GM08714 (cell line): ENCODE measurements at regions not wholly inside any gene's neighbourhood (a gene's known extent, or its start where the extent isn't known, plus 50 kb on each side); places are given as distances from the start of the nearest gene placed in this dataset.

ENCODE experiments used
- H3K4me3 ChIP-seq: fragments of 200-500 bp; sonication (Bioruptor generic); 2 replicates; pipeline ENCODE4 v1.5.1; 2014; ENCODE audit warnings: mild to moderate bottlenecking, low read length, inconsistent platforms
- ZNF274 ChIP-seq: IDR thresholded peaks from 2 replicates; pipeline ENCODE4 v1.6.1; 2012; ENCODE audit warnings: mild to moderate bottlenecking, low read depth, low read length

DNA sequence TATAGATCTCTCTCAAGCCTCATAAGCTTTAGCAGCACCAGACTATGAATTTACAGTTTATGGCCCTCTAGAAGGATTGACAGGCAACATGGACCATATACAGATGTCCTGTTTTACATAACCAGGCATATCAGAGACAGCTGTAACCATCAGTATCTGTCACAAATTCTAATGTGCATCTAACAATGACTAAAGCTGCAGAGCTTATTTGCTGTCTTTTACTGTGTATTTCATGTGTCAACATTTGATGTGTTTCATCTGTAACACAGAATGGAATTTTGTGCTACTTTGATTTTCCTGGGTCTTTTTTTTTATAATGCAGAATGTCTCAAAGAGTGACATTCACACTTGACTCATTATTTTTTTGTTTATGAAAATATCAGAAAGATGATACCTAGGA lies 348.3 kb downstream of the SLC16A7 start:
- no peak for TF ChIP-seq ZNF274
- no peak overlapping the region for H3K4me3 ChIP-seq

GRCh38 chr12:59946635-59947034 lies 350.8 kb downstream of the SLC16A7 start:
- TF ChIP-seq ZNF274, result no peak
- H3K4me3 ChIP-seq, result no peak overlapping the region

DNA sequence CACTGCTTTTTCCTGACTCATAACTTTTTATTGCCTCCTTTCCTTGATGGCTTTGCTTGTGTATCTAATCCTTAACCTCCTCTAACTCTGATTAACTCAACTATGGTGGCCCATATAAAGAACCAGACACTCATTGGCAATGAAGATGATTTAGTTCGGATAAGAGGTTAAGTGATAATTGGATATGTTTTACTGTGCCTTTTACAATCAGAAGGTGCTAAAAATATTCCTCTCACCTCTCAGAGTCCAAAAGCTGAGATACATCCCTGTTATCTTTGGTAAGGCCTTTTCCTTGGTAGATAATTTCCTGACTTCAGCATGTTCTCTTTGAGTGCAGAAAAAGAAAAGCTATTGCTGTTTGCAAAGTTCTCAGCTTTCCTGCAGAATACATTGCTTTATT lies 367.7 kb downstream of the SLC16A7 start:
- H3K4me3 ChIP-seq, result no peak overlapping the region
- no peak for TF ChIP-seq ZNF274

DNA sequence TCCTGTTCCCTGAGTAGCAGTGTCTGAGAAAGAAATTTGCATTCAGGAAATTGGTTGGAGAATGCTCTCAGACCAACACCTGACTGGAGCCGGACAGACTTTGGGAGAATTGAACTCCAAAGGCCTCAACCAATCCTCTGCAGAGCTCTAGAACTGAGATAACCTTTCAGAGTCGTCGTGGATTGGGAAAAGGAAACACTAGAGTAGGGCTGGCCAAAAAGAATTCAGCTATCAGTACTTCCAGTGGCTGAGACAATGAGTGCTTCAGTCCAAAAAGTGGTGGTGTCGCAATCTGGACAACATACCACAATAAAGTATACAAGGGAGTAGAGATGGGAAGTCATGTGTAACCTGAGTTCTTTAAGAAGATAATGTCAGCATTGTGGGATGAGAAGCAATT lies 377.1 kb downstream of the SLC16A7 start:
- no peak overlapping the region for H3K4me3 ChIP-seq
- no peak for TF ChIP-seq ZNF274

GRCh38 chr12:59973515-59973914 lies 377.7 kb downstream of the SLC16A7 start:
- no peak for TF ChIP-seq ZNF274
- H3K4me3 ChIP-seq, result no peak overlapping the region

GRCh38 chr12:59977779-59978178 lies 381.9 kb downstream of the SLC16A7 start:
- no peak for TF ChIP-seq ZNF274
- no peak overlapping the region for H3K4me3 ChIP-seq

DNA sequence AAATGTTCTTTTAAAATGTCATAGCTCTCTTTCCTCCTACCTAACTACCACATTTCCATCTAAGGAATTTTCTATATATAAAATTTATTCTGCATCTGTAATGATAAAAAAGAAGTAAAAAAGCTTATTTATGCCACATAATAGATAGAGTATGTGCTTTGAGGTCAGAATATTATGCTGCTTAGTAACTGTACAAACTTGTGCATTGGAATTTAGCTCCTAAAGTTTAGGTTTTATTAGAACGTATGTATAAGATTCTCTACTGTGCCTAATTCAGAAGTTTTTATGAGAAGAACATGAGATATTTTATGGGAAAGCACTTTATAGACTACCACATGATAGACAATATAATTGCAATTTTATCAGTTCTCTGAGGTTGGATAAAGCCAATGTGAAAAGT lies 384.6 kb downstream of the SLC16A7 start:
- TF ChIP-seq ZNF274, result no peak
- H3K4me3 ChIP-seq, result no peak overlapping the region

DNA sequence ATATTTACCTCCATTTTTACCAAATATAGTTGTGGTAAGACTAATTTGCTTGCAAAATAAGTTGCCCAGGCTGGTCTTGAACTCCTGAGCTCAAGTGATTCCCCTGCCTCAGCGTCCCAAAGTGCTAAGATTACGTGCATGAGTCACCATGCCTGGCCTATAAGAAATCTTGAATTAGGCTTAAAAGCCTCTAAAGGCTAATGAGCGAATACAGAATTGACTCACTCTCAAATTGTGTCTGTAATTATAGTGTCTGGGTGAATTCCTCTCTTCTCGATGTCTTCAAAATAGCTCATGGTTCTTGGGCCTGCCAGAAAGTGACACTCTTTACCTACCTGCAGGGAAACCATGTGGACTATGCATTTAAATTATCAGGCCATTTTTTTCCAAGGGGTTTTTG lies 403.5 kb downstream of the SLC16A7 start:
- H3K4me3 ChIP-seq, result no peak overlapping the region
- TF ChIP-seq ZNF274, result no peak

- no peak for TF ChIP-seq ZNF274
- H3K4me3 ChIP-seq, result no peak overlapping the region
Observed at GRCh38 chr12:60010486-60010885, 414.7 kb downstream of the SLC16A7 start.

DNA sequence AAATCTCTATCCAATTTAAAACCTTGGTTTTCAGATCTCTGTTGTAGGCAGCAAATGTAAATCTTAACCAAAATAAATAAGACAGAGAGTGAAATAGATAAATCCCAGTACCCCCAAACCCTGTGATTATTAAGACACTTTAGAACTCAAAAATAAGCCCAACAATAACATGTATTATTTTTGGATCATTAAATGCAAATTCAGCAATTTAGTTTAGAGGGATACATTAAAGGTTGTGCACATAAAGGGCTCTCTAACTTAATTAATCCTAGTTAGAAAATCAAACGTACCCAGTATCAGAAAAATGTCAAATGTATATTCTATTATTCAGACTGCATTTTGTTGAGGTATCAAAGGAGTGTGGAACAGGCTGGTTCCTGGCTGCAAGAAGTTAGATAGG lies 416.8 kb downstream of the SLC16A7 start:
- no peak for TF ChIP-seq ZNF274
- H3K4me3 ChIP-seq, result no peak overlapping the region

- H3K4me3 ChIP-seq, result no peak overlapping the region
- TF ChIP-seq ZNF274, result no peak
Observed at GRCh38 chr12:60014436-60014835, 418.6 kb downstream of the SLC16A7 start.

- H3K4me3 ChIP-seq, result no peak overlapping the region
- no peak for TF ChIP-seq ZNF274
Observed at GRCh38 chr12:60020068-60020467, 424.2 kb downstream of the SLC16A7 start.

DNA sequence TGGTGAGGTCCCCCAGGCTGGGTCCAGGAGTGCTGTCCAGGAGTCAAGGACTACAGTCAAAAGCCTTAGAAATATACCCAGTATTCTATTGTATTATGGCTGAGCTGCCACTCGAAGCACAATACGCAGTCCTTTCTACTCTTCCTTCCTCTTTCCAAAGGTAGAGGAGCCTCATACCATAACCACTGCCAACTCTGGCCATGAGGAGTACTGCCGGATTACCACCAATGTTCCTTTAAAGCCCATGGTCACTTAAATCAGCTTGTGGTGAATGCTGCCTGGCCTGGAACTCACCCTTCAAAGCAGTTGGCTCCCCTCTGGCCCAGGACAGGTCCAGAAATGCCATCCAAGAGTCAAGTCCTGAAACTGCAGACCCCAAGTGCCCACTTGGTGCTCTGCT lies 425.4 kb downstream of the SLC16A7 start:
- no peak overlapping the region for H3K4me3 ChIP-seq
- no peak for TF ChIP-seq ZNF274

- no peak overlapping the region for H3K4me3 ChIP-seq
- TF ChIP-seq ZNF274, result no peak
Observed at GRCh38 chr12:60027266-60027665, 431.4 kb downstream of the SLC16A7 start.

DNA sequence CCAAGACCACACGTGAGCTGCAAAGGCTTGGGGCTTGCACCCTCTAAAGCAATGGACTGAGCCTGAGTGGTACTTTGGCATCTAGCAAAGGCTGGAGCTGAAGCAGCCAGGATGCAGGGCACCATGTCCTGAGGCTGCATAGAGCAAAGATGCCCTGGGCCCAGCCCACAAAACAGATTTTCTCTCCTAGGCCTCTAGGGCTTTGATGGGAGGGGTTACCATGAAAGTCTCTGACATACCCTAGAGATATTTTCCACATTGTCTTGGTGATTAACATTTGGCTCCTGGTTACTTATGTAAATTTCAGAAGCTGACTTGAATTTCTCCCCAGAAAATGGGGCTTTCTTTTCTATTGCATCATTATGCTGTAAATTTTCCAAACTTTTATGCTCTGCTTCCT lies 438.3 kb downstream of the SLC16A7 start:
- TF ChIP-seq ZNF274, result no peak
- no peak overlapping the region for H3K4me3 ChIP-seq

DNA sequence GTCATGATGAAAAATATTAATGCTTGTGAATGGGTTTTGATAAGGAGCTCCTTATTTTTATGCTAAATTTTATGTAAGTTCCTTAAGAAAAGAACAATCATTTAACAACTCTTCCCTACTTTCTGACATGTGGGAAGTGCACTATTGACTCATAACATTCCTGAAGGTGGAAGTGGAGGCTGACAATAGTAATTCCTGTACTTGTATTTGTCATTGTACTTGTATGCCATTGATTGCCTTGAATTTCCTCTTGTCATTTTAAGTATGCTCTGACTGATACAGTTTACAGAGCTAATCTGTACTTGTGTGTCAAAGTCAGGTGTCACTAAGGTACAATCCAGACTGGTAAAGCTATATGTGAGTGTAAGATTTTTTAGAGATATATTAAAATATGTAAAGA lies 440.0 kb downstream of the SLC16A7 start:
- no peak for TF ChIP-seq ZNF274
- no peak overlapping the region for H3K4me3 ChIP-seq

DNA sequence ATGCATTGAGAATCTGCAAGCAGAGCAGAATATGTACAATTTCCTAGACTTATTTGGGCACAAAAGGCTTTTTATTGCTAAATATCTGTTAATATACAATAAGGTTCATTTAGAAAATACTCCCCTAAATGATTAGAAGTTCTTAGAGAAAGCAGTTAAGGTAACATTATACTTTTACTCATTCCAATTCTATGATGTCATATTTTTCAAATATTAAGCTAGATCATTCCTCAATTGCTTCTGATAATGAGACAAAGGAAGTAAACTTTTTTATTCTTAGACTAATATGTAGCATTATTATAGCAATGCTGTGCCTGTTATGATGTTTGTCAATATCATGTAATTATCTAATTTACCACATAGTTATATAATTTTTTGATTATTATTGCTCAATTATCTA lies 447.0 kb downstream of the SLC16A7 start:
- TF ChIP-seq ZNF274, result no peak

More for the DNA sequence above, 447.0 kb downstream of the SLC16A7 start:
- H3K4me3 ChIP-seq, result no peak overlapping the region
